ENCODE measurements at regions not wholly inside any gene's neighbourhood (a gene's known extent, or its start where the extent isn't known, plus 50 kb on each side); places are given as distances from the start of the nearest gene placed in this dataset.

- no peak for TF ChIP-seq CTCF (IDR thresholded peaks at IDR 0.05)
- Histone ChIP-seq H3K4me1 (ENCODE audit: low read depth) (no peaks in the 10 kb centered on the region), H3K4me3 (no peak overlapping the region), H3K9me3 (no peaks in the 10 kb centered on the region), H3K36me3 (ENCODE audit: low read depth) (no peaks in the 10 kb centered on the region)
- ATAC-seq (no peak), DNase-seq (no peak)
- intact Hi-C loops (cut with DNase I, micrococcal nuclease) = no loop called here
These were observed 89.7 kb downstream of the FOXF2 start for GRCh38 chr6:1479095-1479494.

GRCh38 chr6:1479601-1480221, 90.3 kb downstream of the FOXF2 start:
- Histone ChIP-seq H3K9me3 (no peaks in the 10 kb centered on the region), H3K4me3 (no peak overlapping the region), H3K36me3 (ENCODE audit: low read depth) (no peaks in the 10 kb centered on the region), H3K4me1 (ENCODE audit: low read depth) (no peaks in the 10 kb centered on the region)
- no peak for TF ChIP-seq CTCF (IDR thresholded peaks at IDR 0.05)
- DNase-seq = no peak
- no peak for ATAC-seq
- intact Hi-C loops (cut with DNase I, micrococcal nuclease) = no loop called here

- no peaks in the 10 kb centered on the region for H3K36me3 ChIP-seq (ENCODE audit: low read depth)
- H3K4me1 ChIP-seq (ENCODE audit: low read depth) = no peaks in the 10 kb centered on the region
- intact Hi-C loops (cut with DNase I, micrococcal nuclease) = no loop called here
- no peak for TF ChIP-seq CTCF (IDR thresholded peaks at IDR 0.05)
- DNase-seq (no peak), ATAC-seq (no peak)
- H3K4me3 ChIP-seq = no peak overlapping the region
- no peaks in the 10 kb centered on the region for H3K9me3 ChIP-seq
These were observed 91.9 kb downstream of the FOXF2 start for GRCh38 chr6:1481286-1481685.

GRCh38 chr6:1482381-1483166, 93.2 kb downstream of the FOXF2 start:
- H3K4me3 ChIP-seq = no peak overlapping the region
- intact Hi-C loops (cut with DNase I, micrococcal nuclease) = no loop called here
- no peak for TF ChIP-seq CTCF (IDR thresholded peaks at IDR 0.05)
- H3K4me1 ChIP-seq (ENCODE audit: low read depth) = no peaks in the 10 kb centered on the region
- DNase-seq = no peak
- ATAC-seq = no peak
- H3K9me3 ChIP-seq = no peaks in the 10 kb centered on the region
- no peaks in the 10 kb centered on the region for H3K36me3 ChIP-seq (ENCODE audit: low read depth)

- no peaks in the 10 kb centered on the region for H3K4me1 ChIP-seq (ENCODE audit: low read depth)
- no peaks in the 10 kb centered on the region for H3K36me3 ChIP-seq (ENCODE audit: low read depth)
- ATAC-seq = peak; percentile 62
- DNase-seq = no peak
- TF ChIP-seq CTCF (IDR thresholded peaks at IDR 0.05) = no peak
- intact Hi-C loops (cut with DNase I, micrococcal nuclease) = no loop called here
- H3K9me3 ChIP-seq = no peaks in the 10 kb centered on the region
- H3K4me3 ChIP-seq = no peak overlapping the region
These were observed 96.3 kb downstream of the FOXF2 start for GRCh38 chr6:1485678-1486077.

All from mucosa of descending colon (tissue), 3 donors.